IPS-18a (cell line): ENCODE measurements at regions not wholly inside any gene's neighbourhood (a gene's known extent, or its start where the extent isn't known, plus 50 kb on each side); places are given as distances from the start of the nearest gene placed in this dataset.
A peak's percentile ranks its signal among the peaks of the same experiment; 100 is the strongest.
"Not testable (repeated sequence)": the region's sequence is repeated elsewhere in the genome, so short reads cannot be mapped to it uniquely, and the experiment has no call there.

Experiments
- H3K27ac ChIP-seq: one replicate; pipeline ENCODE4 v1.5.1; 2013; ENCODE audit warnings: low read length
- H3K27me3 ChIP-seq: one replicate; pipeline ENCODE4 v1.6.1; 2013; ENCODE audit warnings: mild to moderate bottlenecking, low read length; ENCODE audit not compliant: control insufficient read depth, insufficient read depth
- H3K36me3 ChIP-seq: one replicate; pipeline ENCODE4 v1.6.1; 2013; ENCODE audit warnings: low read depth, low read length; ENCODE audit not compliant: control insufficient read depth
- H3K4me1 ChIP-seq: one replicate; pipeline ENCODE4 v1.6.1; 2013; ENCODE audit warnings: low read depth, low read length; ENCODE audit not compliant: control insufficient read depth
- H3K4me3 ChIP-seq: one replicate; pipeline ENCODE4 v1.5.1; 2013; ENCODE audit warnings: low read length
- H3K9ac ChIP-seq: one replicate; pipeline ENCODE4 v1.6.1; 2013; ENCODE audit warnings: mild to moderate bottlenecking, low read length, moderate library complexity
- H3K9me3 ChIP-seq: one replicate; pipeline ENCODE4 v1.6.1; 2013; ENCODE audit warnings: low read depth, low read length; ENCODE audit not compliant: control insufficient read depth

- Histone ChIP-seq H3K36me3 (no peaks in the 10 kb centered on the region), H3K27ac (no peak overlapping the region), H3K9ac (no peak overlapping the region), H3K4me3 (no peak overlapping the region), H3K9me3 (no peaks in the 10 kb centered on the region), H3K27me3 (no peaks in the 10 kb centered on the region), H3K4me1 (no peaks in the 10 kb centered on the region)
Measured at GRCh38 chr3:18526667-18527066, 101.5 kb upstream of the SATB1 start.

GRCh38 chr3:18516170-18516569 lies 91.0 kb upstream of the SATB1 start:
- H3K9me3 ChIP-seq, H3K4me1 ChIP-seq, H3K9ac ChIP-seq, H3K36me3 ChIP-seq, H3K27ac ChIP-seq, H3K27me3 ChIP-seq: not testable (repeated sequence)
- peak overlapping the region; percentile 43 for H3K4me3 ChIP-seq

GRCh38 chr3:18513091-18513490 lies 88.0 kb upstream of the SATB1 start:
- H3K36me3 ChIP-seq, result no peaks in the 10 kb centered on the region
- H3K4me1 ChIP-seq, result no peaks in the 10 kb centered on the region
- no peaks in the 10 kb centered on the region for H3K27me3 ChIP-seq
- no peak overlapping the region for H3K4me3 ChIP-seq
- no peak overlapping the region for H3K9ac ChIP-seq
- H3K27ac ChIP-seq, result no peak overlapping the region
- H3K9me3 ChIP-seq, result no peaks in the 10 kb centered on the region

- Histone ChIP-seq H3K27ac (no peak overlapping the region), H3K9ac (no peak overlapping the region), H3K4me1 (no peaks in the 10 kb centered on the region), H3K4me3 (no peak overlapping the region), H3K27me3 (no peaks in the 10 kb centered on the region), H3K36me3 (no peaks in the 10 kb centered on the region), H3K9me3 (no peaks in the 10 kb centered on the region)
Measured at GRCh38 chr3:18512007-18512406, 86.9 kb upstream of the SATB1 start.

GRCh38 chr3:18510947-18511346 lies 85.8 kb upstream of the SATB1 start:
- Histone ChIP-seq H3K36me3 (no peaks in the 10 kb centered on the region), H3K4me1 (peaks cover 5% of the 10 kb centered on the region), H3K9me3 (no peaks in the 10 kb centered on the region), H3K27ac (no peak overlapping the region), H3K4me3 (no peak overlapping the region), H3K27me3 (no peaks in the 10 kb centered on the region), H3K9ac (no peak overlapping the region)

- H3K9ac ChIP-seq, result no peak overlapping the region
- no peak overlapping the region for H3K4me3 ChIP-seq
- no peaks in the 10 kb centered on the region for H3K36me3 ChIP-seq
- no peaks in the 10 kb centered on the region for H3K9me3 ChIP-seq
- peaks cover 10% of the 10 kb centered on the region for H3K4me1 ChIP-seq
- H3K27me3 ChIP-seq, result no peaks in the 10 kb centered on the region
- no peak overlapping the region for H3K27ac ChIP-seq
Measured at GRCh38 chr3:18507333-18507732, 82.2 kb upstream of the SATB1 start.

GRCh38 chr3:18505056-18505455 lies 79.9 kb upstream of the SATB1 start:
- no peaks in the 10 kb centered on the region for H3K9me3 ChIP-seq
- peaks cover 10% of the 10 kb centered on the region for H3K4me1 ChIP-seq
- H3K27ac ChIP-seq, result no peak overlapping the region
- H3K9ac ChIP-seq, result no peak overlapping the region
- H3K4me3 ChIP-seq, result no peak overlapping the region
- no peaks in the 10 kb centered on the region for H3K36me3 ChIP-seq
- H3K27me3 ChIP-seq, result no peaks in the 10 kb centered on the region

- Histone ChIP-seq H3K27ac (no peak overlapping the region), H3K4me3 (no peak overlapping the region), H3K36me3 (no peaks in the 10 kb centered on the region), H3K9ac (no peak overlapping the region), H3K4me1 (peaks cover 10% of the 10 kb centered on the region), H3K9me3 (no peaks in the 10 kb centered on the region), H3K27me3 (no peaks in the 10 kb centered on the region)
Measured at GRCh38 chr3:18501679-18502343, 76.7 kb upstream of the SATB1 start.

- H3K27me3 ChIP-seq, result no peaks in the 10 kb centered on the region
- no peak overlapping the region for H3K4me3 ChIP-seq
- peaks cover 10% of the 10 kb centered on the region for H3K4me1 ChIP-seq
- H3K9me3 ChIP-seq, result no peaks in the 10 kb centered on the region
- H3K9ac ChIP-seq, result no peak overlapping the region
- no peak overlapping the region for H3K27ac ChIP-seq
- no peaks in the 10 kb centered on the region for H3K36me3 ChIP-seq
Measured at GRCh38 chr3:18500322-18500721, 75.2 kb upstream of the SATB1 start.

- Histone ChIP-seq H3K27ac (no peak overlapping the region), H3K9me3 (no peaks in the 10 kb centered on the region), H3K4me3 (no peak overlapping the region), H3K9ac (no peak overlapping the region), H3K27me3 (no peaks in the 10 kb centered on the region), H3K4me1 (peaks cover 6% of the 10 kb centered on the region), H3K36me3 (no peaks in the 10 kb centered on the region)
Measured at GRCh38 chr3:18499301-18499700, 74.2 kb upstream of the SATB1 start.

GRCh38 chr3:18494251-18494650 lies 69.1 kb upstream of the SATB1 start:
- Histone ChIP-seq H3K4me3 (no peak overlapping the region), H3K9me3 (no peaks in the 10 kb centered on the region), H3K27me3 (no peaks in the 10 kb centered on the region), H3K27ac (no peak overlapping the region), H3K9ac (no peak overlapping the region), H3K4me1 (peaks cover 6% of the 10 kb centered on the region), H3K36me3 (no peaks in the 10 kb centered on the region)

GRCh38 chr3:18489939-18490338 lies 64.8 kb upstream of the SATB1 start:
- Histone ChIP-seq H3K27ac (no peak overlapping the region), H3K4me1 (no peaks in the 10 kb centered on the region), H3K4me3 (no peak overlapping the region), H3K9me3 (no peaks in the 10 kb centered on the region), H3K36me3 (no peaks in the 10 kb centered on the region), H3K9ac (no peak overlapping the region), H3K27me3 (no peaks in the 10 kb centered on the region)
